SK-N-SH treated with all-trans-retinoic acid at 6 μM for 48 hours (cell line): ENCODE measurements at regions not wholly inside any gene's neighbourhood (a gene's known extent, or its start where the extent isn't known, plus 50 kb on each side); places are given as distances from the start of the nearest gene placed in this dataset.
A peak's percentile ranks its signal among the peaks of the same experiment; 100 is the strongest.

Experiments used
- ATAC-seq: fragments of 200-7000 bp; cut with Tn5 transposase; 3 replicates; pipeline ENCODE4 v1.9.1; 2020; ENCODE audit warnings: mild to moderate bottlenecking, moderate library complexity
- ARNTL ChIP-seq: fragments of 450-650 bp; formaldehyde crosslinking; IDR thresholded peaks from 2 replicates; pipeline ENCODE4 v1.5.0; 2020; ENCODE audit warnings: low read depth, mild to moderate bottlenecking, moderate library complexity, borderline replicate concordance
- CREB5 ChIP-seq: fragments of 250-450 bp; sonication (Bioruptor Pico); IDR thresholded peaks from 2 replicates; pipeline ENCODE4 v1.5.1; 2020; ENCODE audit warnings: low read depth, mild to moderate bottlenecking, moderate library complexity
- CSDC2 ChIP-seq: fragments of 250-450 bp; sonication (Bioruptor Pico); IDR thresholded peaks from 2 replicates; pipeline ENCODE4 v1.5.0; 2020; ENCODE audit warnings: mild to moderate bottlenecking, moderate library complexity
- CSRNP3 ChIP-seq: fragments of 250-450 bp; sonication (Bioruptor Pico); IDR thresholded peaks from 2 replicates; pipeline ENCODE4 v1.5.1; 2021; ENCODE audit warnings: mild to moderate bottlenecking, moderate library complexity
- ESRRG ChIP-seq: fragments of 250-450 bp; sonication (Bioruptor Pico); IDR thresholded peaks from 2 replicates; pipeline ENCODE4 v1.6.1; 2021; ENCODE audit warnings: mild to moderate bottlenecking
- ISL1 ChIP-seq: fragments of 250-450 bp; sonication (Bioruptor Pico); IDR thresholded peaks from 2 replicates; pipeline ENCODE4 v2.1.2; 2022; ENCODE audit warnings: mild to moderate bottlenecking, moderate library complexity
- OSR1 ChIP-seq: fragments of 250-450 bp; sonication (Bioruptor Pico); IDR thresholded peaks from 2 replicates; pipeline ENCODE4 v1.8.0; 2022; ENCODE audit warnings: moderate library complexity, mild to moderate bottlenecking, inconsistent platforms
- PATZ1 ChIP-seq: fragments of 250-450 bp; sonication (Bioruptor Pico); IDR thresholded peaks from 2 replicates; pipeline ENCODE4 v1.8.0; 2020; ENCODE audit warnings: mild to moderate bottlenecking, moderate library complexity, borderline replicate concordance
- POU6F1 ChIP-seq: fragments of 250-450 bp; sonication (Bioruptor Pico); IDR thresholded peaks from 2 replicates; pipeline ENCODE4 v1.8.0; 2021; ENCODE audit warnings: low read depth, mild to moderate bottlenecking, moderate library complexity, borderline replicate concordance
- PPARA ChIP-seq: fragments of 250-450 bp; sonication (Bioruptor Pico); IDR thresholded peaks from 2 replicates; pipeline ENCODE4 v1.5.0; 2020; ENCODE audit warnings: mild to moderate bottlenecking, borderline replicate concordance
- RARB ChIP-seq: fragments of 250-450 bp; sonication (Bioruptor Pico); IDR thresholded peaks from 2 replicates; pipeline ENCODE4 v1.8.0; 2021; ENCODE audit warnings: mild to moderate bottlenecking, moderate library complexity
- SNAI2 ChIP-seq: fragments of 250-450 bp; sonication (Bioruptor Pico); IDR thresholded peaks from 2 replicates; pipeline ENCODE4 v1.5.0; 2020; ENCODE audit warnings: mild to moderate bottlenecking, moderate library complexity
- TCF4 ChIP-seq: fragments of 250-450 bp; sonication (Bioruptor Pico); IDR thresholded peaks from 2 replicates; pipeline ENCODE4 v1.8.0; 2021; ENCODE audit warnings: mild to moderate bottlenecking, moderate library complexity, borderline replicate concordance
- TOX ChIP-seq: fragments of 250-450 bp; sonication (Bioruptor Pico); IDR thresholded peaks from 2 replicates; pipeline ENCODE4 v1.8.0; 2021; ENCODE audit warnings: mild to moderate bottlenecking, moderate library complexity, borderline replicate concordance
- TSHZ2 ChIP-seq: fragments of 250-450 bp; sonication (Bioruptor Pico); IDR thresholded peaks from 2 replicates; pipeline ENCODE4 v1.5.0; 2020; ENCODE audit warnings: mild to moderate bottlenecking, moderate library complexity
- ZC3H10 ChIP-seq: fragments of 250-450 bp; sonication (Bioruptor Pico); IDR thresholded peaks from 2 replicates; pipeline ENCODE4 v1.5.1; 2021; ENCODE audit warnings: mild to moderate bottlenecking, moderate library complexity
- ZFP3 ChIP-seq: fragments of 250-450 bp; sonication (Bioruptor Pico); IDR thresholded peaks from 2 replicates; pipeline ENCODE4 v1.5.0; 2020; ENCODE audit warnings: mild to moderate bottlenecking, moderate library complexity
- ZFP30 ChIP-seq: fragments of 450-650 bp; formaldehyde crosslinking; IDR thresholded peaks from 2 replicates; pipeline ENCODE4 v1.5.0; 2022; ENCODE audit warnings: mild to moderate bottlenecking, moderate library complexity
- ZNF8 ChIP-seq: fragments of 450-650 bp; formaldehyde crosslinking; IDR thresholded peaks from 2 replicates; pipeline ENCODE4 v1.5.0; 2020; ENCODE audit warnings: mild to moderate bottlenecking, moderate library complexity

GRCh38 chr2:208549546-208550158 is 143.1 kb downstream of the PTH2R start:
- TF ChIP-seq TCF4 (CRISPR knock-in tag) (no peak), SNAI2 (CRISPR knock-in tag) (no peak), PATZ1 (no peak), ZFP3 (no peak), PPARA (CRISPR knock-in tag) (no peak), RARB (CRISPR knock-in tag) (no peak), POU6F1 (CRISPR knock-in tag) (no peak), ESRRG (CRISPR knock-in tag) (no peak), ZNF8 (CRISPR knock-in tag) (no peak)
- ATAC-seq, result no peak

- no peak for TF ChIP-seq SNAI2 (CRISPR knock-in tag)
- no peak for TF ChIP-seq CREB5 (CRISPR knock-in tag)
Measured at GRCh38 chr2:208552943-208553342, 146.4 kb downstream of the PTH2R start.

GRCh38 chr2:208556983-208557484 is 150.4 kb downstream of the PTH2R start:
- no peak; the same call in 2 of the 3 replicates for ATAC-seq
- TF ChIP-seq ISL1 (CRISPR knock-in tag) (peak; percentile 11; the same call in 1 of the 2 replicates), TCF4 (CRISPR knock-in tag) (peak; percentile 87), ZFP30 (CRISPR knock-in tag) (no peak), TSHZ2 (CRISPR knock-in tag) (peak; percentile 71; the same call in 1 of the 2 replicates)

More at GRCh38 chr2:208552943-208553342, 146.4 kb downstream of the PTH2R start:
- no peak for ATAC-seq

- no peak for ATAC-seq
- TF ChIP-seq ESRRG (CRISPR knock-in tag) (no peak), OSR1 (CRISPR knock-in tag) (no peak), CSRNP3 (CRISPR knock-in tag) (no peak), TOX (no peak), RARB (CRISPR knock-in tag) (no peak), ZNF8 (CRISPR knock-in tag) (no peak), CSDC2 (no peak), CREB5 (CRISPR knock-in tag) (no peak), SNAI2 (CRISPR knock-in tag) (no peak), ARNTL (CRISPR knock-in tag) (no peak), ZC3H10 (no peak), TSHZ2 (CRISPR knock-in tag) (no peak)
- TF ChIP-seq, all 23 proteins: peak for 0
Measured at GRCh38 chr2:208565690-208566416, 159.3 kb downstream of the PTH2R start.
